C4-2B (cell line): ENCODE measurements at regions not wholly inside any gene's neighbourhood (a gene's known extent, or its start where the extent isn't known, plus 50 kb on each side); places are given as distances from the start of the nearest gene placed in this dataset.

Experiments used
- H3K27ac ChIP-seq: fragments of 450-650 bp; 2 replicates; pipeline ENCODE4 v1.5.1; 2017
- CTCF ChIP-seq: fragments of 450-650 bp; conservative IDR thresholded peaks from 2 replicates; pipeline ENCODE4 v1.5.1; 2017; ENCODE audit warnings: mild to moderate bottlenecking
- ZFX ChIP-seq: fragments of 450-650 bp; IDR thresholded peaks from 2 replicates; pipeline ENCODE4 v1.6.1; 2017

- no peak for TF ChIP-seq CTCF
- no peak for TF ChIP-seq ZFX
- H3K27ac ChIP-seq: no peak overlapping the region
Observed at GRCh38 chr2:177077778-177078177, 134.8 kb upstream of the HNRNPA3 start.

- TF ChIP-seq CTCF (no peak), ZFX (no peak)
- H3K27ac ChIP-seq: no peak overlapping the region
Observed at GRCh38 chr2:177078416-177078815, 134.2 kb upstream of the HNRNPA3 start.

- TF ChIP-seq ZFX (no peak), CTCF (no peak)
- no peak overlapping the region for H3K27ac ChIP-seq
Observed at GRCh38 chr2:177078855-177079254, 133.7 kb upstream of the HNRNPA3 start.

- no peak for TF ChIP-seq CTCF
- TF ChIP-seq ZFX: no peak
- no peak overlapping the region for H3K27ac ChIP-seq
Observed at GRCh38 chr2:177080746-177081284, 131.8 kb upstream of the HNRNPA3 start.

- TF ChIP-seq ZFX (no peak), CTCF (no peak)
Observed at GRCh38 chr2:177084607-177085006, 128.0 kb upstream of the HNRNPA3 start.

GRCh38 chr2:177088529-177088928 lies 124.1 kb upstream of the HNRNPA3 start:
- H3K27ac ChIP-seq: no peak overlapping the region
- TF ChIP-seq CTCF: no peak
- no peak for TF ChIP-seq ZFX

More at GRCh38 chr2:177084607-177085006, 128.0 kb upstream of the HNRNPA3 start:
- no peak overlapping the region for H3K27ac ChIP-seq

- no peak for TF ChIP-seq ZFX
- no peak for TF ChIP-seq CTCF
- H3K27ac ChIP-seq: no peak overlapping the region
Observed at GRCh38 chr2:177090967-177091366, 121.6 kb upstream of the HNRNPA3 start.
